GM19023 (cell line): ENCODE measurements at regions not wholly inside any gene's neighbourhood (a gene's known extent, or its start where the extent isn't known, plus 50 kb on each side); places are given as distances from the start of the nearest gene placed in this dataset.

Experiments
- ATAC-seq: cut with Tn5 transposase; IDR thresholded peaks from one replicate; pipeline ENCODE4 v1.9.1; 2021; ENCODE audit warnings: mild to moderate bottlenecking, moderate library complexity; ENCODE audit not compliant: unreplicated experiment

- ATAC-seq = no peak
These were observed 150.2 kb upstream of the GSE1 start for GRCh38 chr16:85462714-85463611.

DNA sequence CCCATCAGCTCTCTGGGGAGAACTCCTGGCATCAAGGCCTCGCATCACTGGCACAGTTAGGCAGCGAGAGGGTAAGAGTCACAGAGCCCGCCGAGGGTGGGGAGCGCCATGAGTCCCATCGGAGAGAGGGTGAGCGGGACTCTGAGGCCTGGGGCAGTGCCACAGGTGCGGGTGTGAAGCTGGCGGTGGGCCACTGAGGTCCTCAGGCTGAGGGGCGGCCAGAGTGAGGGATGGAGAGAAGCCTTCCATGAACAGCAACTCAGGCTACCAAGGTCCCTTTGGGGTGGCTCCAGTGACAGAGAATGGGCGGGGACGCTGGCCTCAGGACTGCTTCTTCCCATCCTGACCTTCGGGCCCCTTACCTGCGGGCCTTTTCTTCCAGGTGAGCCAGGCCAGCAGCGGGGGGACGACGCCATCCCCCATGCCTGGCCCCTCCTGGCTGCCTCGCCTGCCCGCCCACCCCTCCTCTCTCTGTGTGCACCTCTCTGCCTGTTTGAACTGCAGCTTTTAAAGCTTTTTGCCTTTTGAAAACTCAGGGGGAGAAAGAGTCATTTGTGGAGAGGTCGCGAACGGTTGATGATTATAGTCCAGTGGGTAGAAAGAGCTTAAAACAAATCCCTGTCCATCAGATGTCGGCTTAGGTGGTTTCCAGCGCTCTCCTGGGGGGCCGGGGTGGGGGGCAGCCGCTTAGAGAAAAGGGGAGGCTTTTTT is 149.3 kb upstream of the GSE1 start:
- ATAC-seq = no peak

DNA sequence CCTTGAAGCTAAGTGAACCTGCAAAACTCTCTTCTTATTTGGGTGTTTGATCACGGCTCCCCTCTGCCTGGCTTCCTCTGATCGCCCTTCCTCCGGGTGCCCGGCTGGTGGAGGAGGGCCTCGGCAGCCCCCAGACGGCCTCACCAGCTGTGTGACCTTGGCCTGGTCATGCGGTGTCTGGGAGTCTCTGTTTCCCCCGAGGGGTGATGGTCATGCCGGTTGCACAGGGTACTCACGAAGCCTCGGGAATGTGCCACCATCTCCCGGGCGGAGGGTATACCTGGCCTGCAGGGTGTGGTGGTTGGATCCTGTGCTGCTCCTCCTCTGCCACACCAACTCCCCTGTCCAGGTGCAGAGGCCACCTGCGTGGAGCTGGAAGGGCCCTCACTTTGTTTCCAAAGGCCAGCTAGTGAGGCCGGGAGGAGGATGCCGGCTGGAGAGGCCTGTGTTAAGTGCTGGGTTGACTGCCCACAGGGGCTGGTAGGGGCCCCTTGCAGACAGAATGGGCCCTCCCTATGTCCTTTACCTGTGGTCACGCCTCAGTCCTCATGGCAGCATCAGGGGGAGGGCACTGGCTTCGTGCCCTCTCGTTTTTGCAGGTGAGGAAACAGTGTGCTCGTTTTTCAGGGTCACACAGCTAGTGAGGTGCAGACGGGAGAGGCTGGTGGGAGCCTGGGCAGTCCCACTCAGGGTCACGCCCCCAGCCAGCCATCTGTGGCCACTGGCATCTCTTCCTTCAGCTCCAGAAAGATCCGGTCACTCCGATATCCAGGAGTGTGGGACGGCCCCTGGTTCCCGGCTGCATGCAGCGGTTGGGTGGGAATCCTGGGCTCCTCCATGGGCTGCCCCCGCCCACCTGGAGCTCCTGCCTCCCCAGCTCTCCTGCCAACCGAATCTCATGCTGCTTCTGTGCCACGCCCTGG is 148.5 kb upstream of the GSE1 start:
- ATAC-seq = no peak

- ATAC-seq = no peak
These were observed 147.5 kb upstream of the GSE1 start for GRCh38 chr16:85465328-85466303.

DNA sequence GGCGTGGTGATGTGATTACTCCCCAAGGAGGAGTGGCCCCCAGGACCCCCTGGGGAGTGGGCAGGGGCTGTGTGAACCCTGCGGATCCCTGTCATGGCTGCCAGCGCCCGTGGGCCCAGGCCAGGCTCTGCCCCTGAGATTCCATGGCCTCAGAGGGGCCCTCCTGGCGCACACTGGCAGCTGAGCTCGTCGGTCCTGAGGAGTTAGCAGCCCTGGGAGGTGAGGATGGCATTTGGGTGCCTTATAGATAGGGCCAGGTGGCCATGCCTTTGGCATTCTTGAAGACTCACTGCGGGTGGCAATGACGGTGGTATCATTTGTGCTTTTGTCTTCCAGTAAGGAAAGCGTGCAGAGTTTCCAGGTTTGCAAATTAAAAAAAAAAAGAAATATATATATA is 146.8 kb upstream of the GSE1 start:
- ATAC-seq = no peak

DNA sequence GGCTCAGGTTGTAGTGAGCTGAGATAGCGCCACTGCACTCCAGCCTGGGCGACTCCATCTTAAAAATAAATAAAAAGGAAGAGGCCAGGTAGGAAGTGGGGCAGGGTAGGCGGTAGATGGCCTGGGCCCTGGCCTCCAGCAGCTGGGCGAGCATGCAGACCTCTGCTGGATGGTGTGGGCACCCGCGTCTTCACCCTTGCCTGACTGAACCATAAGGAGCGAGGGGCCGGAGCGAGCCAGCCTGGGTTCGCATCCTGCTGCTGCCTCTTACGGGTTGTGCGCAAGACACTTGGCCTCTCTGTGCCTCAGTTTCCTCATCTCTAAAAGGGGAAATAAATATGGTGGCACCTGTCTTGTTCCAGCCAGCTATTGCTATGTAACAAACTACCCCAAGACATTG is 146.1 kb upstream of the GSE1 start:
- ATAC-seq = no peak

DNA sequence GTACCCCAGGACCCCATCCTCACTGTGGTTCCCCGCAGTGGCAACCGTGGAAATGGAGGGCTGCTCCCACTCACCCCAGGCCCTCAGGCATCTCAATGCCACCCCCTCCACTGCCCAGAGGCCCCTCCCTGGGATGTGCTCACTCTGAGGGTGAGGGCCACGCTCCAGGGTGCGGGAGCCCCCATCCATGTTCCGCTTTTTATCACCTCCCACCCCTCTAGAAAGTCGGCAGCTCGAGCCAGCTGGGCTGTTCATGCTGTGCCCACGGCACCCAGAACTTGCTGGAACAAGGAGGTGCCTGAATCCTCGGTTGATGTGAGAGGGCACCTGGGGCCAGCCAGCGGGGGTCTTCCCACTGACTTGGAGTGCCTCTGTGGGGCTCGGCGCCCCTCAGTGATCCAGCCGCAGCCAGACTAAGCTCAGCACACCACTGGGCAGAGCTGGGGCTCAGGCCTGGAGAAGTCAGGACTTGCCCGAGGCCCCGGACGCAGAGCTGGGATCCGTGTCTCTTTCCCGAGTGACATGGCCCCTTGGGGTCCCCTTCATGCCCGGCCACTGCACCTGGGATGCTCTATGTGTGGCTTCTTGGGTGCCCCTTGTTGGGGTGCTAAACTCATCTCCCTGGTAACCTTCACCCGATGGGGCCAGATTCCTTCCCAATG is 143.1 kb upstream of the GSE1 start:
- no peak for ATAC-seq

GRCh38 chr16:85470873-85471272 is 142.2 kb upstream of the GSE1 start:
- ATAC-seq = no peak

DNA sequence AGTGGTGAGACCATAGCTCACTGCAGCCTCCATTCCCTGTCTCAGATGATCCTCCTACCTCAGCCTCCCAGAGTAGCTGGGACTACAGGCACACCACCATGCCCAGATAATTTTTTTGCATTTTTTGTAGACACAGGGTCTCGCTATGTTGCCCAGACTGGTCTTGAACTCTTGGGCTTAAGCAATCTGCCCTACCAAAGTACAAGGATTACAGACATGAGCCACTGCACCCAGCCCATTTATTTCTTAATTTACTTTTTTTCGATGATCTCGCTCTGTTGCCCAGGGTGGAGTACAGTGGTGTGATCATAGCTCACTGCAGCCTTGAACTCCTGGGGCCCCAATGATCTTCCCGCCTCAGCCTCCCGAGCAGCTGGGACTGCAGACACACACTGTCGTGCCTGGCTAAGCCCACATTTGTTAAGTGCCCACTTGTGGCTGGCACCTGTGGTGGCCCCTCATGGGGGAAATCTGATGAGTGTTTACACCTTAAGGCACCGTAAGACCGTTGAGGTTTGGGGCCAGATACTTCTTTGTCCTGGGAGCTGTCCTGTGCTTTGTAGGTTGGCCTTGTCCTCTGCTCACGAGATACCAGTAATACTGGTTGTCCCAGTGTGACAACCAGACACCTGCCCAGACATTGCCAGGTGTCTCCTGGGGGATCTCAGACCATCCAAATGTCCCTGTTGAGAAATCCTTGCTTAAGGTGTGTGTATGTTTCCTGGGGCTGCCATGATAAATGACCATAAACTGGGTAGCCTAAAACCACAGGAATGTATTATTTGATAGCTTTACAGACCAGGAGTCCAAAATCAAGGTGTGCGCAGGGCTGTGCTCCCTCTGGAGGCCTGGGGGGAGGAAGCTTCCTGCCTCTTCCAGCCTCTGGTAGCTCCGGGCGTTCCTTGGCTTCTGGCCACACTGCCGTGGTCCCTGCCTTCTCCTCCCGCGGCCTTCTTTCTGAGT is 141.4 kb upstream of the GSE1 start:
- ATAC-seq = no peak

GRCh38 chr16:85472514-85472913 is 140.6 kb upstream of the GSE1 start:
- ATAC-seq = no peak

GRCh38 chr16:85473323-85473722 is 139.8 kb upstream of the GSE1 start:
- ATAC-seq = no peak

DNA sequence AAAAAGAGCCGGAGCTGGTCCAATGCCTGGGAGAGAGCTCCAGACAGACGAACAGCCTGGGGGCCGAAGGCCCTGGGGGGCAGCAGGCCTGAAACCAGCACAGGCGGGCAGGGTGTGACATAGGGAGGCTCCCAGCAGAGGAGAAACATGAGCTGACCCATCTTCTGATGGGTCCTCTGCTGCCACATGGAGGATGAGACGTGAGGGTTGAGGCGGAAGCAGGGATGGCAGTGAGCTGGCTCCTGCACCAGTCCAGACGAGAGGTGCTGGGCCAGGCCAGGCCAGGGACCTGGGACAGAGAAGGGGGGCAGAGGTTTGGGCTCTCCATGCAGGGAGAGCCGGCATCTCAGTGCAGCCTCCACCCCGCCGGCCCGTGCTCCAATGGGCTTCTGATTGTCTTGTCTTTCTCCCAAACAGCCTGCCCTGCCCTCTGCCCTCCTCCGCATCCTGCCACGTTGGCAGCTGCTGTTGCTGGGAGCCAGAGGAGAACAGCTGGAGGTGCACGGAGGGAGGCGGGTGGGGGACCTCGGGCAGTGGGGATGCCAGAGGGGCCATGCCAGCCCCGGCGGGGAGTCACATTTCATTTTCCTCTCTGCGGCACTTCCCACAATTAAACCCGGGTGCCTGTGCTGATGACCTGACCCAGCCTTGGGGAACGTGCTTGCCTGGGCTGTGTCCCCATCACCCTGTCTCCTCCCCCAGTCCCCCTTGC is 139.1 kb upstream of the GSE1 start:
- no peak for ATAC-seq

- ATAC-seq = no peak
These were observed 138.4 kb upstream of the GSE1 start for GRCh38 chr16:85474621-85475217.

- ATAC-seq = no peak
These were observed 137.9 kb upstream of the GSE1 start for GRCh38 chr16:85475233-85475632.

- no peak for ATAC-seq
These were observed 137.3 kb upstream of the GSE1 start for GRCh38 chr16:85475691-85476300.

DNA sequence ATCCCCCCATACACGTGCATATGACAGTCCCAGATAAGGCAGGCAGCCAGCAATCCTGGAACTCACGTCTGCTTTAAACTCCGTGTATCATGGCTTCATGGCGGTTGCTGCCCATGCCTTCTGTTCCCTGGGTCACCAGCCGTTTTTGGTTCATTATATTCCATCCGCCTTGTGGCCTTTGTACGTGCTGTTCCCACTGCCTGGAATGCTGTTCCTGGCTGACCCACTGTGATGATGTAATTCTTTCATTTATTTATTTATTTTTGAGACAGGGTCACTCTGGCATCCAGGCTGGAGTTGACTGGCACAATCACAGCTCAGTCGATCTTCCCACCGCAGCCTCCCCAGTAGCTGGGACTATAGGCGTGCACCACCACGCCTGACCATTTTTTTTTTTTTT is 136.7 kb upstream of the GSE1 start:
- no peak for ATAC-seq

GRCh38 chr16:85477801-85478363 is 135.2 kb upstream of the GSE1 start:
- ATAC-seq = no peak
